Activated CD4-positive, alpha-beta memory T cell treated with anti-CD3 and anti-CD28 coated beads, Interleukin-2, amount 10 ng/mL, durations not matched to agents 7 days and 5 days (primary cell): ENCODE measurements at regions not wholly inside any gene's neighbourhood (a gene's known extent, or its start where the extent isn't known, plus 50 kb on each side); places are given as distances from the start of the nearest gene placed in this dataset.

ENCODE experiments used
- CTCF ChIA-PET: fragments of 350-600 bp; sonication (Branson Sonifier 250); formaldehyde crosslinking; loops from one replicate; lab custom pipeline; 2021; ENCODE audit warnings: antibody characterized with exemption, inconsistent platforms; lab: Charles Lee
- POLR2A ChIA-PET: fragments of 350-600 bp; sonication (Branson Sonifier 250); formaldehyde crosslinking; loops from one replicate; lab custom pipeline; 2021; ENCODE audit warnings: antibody characterized with exemption; lab: Charles Lee
- DNase-seq: peaks from one replicate; pipeline ENCODE4 v3.0.0-alpha.2; 2020
- H3K27ac Mint-ChIP-seq: one replicate; pipeline ENCODE4 v1.8.0; 2021; ENCODE audit warnings: mild to moderate bottlenecking, mixed read lengths
- H3K27me3 Mint-ChIP-seq: one replicate; pipeline ENCODE4 v1.8.0; 2021; ENCODE audit warnings: mixed read lengths
- H3K36me3 Mint-ChIP-seq: one replicate; pipeline ENCODE4 v1.8.0; 2021; ENCODE audit warnings: low read depth, mixed read lengths
- H3K4me1 Mint-ChIP-seq: one replicate; pipeline ENCODE4 v1.8.0; 2021; ENCODE audit warnings: mixed read lengths
- H3K4me3 Mint-ChIP-seq: one replicate; pipeline ENCODE4 v1.8.0; 2021; ENCODE audit warnings: mild to moderate bottlenecking, mixed read lengths
- H3K9me3 Mint-ChIP-seq: one replicate; pipeline ENCODE4 v1.8.0; 2021; ENCODE audit warnings: mixed read lengths

DNA sequence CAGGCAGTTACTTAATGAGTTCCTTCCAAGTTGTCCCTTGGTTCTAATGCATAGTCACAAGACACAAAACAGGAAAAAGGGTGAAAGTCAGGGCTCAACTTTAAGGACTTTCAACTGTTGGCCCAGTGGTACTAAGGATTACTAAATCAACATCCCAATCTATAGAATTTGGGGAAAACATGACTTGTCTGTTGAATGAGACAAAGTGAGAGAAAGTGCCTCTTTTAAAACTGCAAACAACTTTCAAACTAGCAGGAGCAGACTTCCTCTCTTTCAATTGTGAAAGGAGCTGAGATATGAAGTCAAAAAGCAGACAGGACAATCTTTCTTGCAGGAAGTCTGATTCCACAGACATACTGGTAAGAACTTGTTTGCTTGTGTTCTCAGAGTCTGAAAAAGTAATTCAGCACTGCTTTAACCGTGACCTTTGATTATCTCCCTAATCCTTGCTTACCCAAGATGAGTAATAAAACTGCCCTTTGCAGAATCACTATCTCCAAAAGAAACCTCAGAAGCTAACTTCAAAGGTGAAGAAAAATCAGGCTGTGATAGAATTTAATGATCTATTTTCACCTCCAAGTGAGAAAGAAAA is 960.7 kb upstream of the RAG2 start:
- POLR2A ChIA-PET, result no interaction called here
- peaks cover 7% of the 10 kb centered on the region for H3K9me3 Mint-ChIP-seq
- no peak overlapping the region for H3K27ac Mint-ChIP-seq

DNA sequence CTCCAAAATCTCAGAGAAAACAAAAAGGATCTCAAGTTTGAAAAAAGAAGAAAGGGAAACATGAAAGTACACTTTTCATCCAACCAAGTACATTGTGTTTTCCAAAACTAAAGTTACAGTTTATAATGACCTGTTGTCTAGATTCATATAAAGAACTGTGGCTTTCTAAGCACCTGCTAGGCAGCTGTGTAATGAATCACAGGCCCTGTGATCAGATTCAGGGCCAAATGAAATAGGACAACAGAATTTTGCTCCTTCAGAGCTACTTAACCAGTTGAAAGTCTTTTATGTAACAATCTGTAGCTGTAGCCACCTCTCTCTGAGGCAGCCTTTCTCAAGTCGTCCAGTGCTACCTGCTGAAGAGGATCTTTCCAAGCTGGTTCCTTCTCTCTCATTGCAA is 960.0 kb upstream of the RAG2 start:
- CTCF ChIA-PET, result no interaction called here
- no peak overlapping the region for H3K4me3 Mint-ChIP-seq

More for the DNA sequence above, 960.7 kb upstream of the RAG2 start:
- CTCF ChIA-PET, result no interaction called here
- Mint-ChIP-seq H3K27me3 (no peaks in the 10 kb centered on the region), H3K4me1 (no peaks in the 10 kb centered on the region), H3K4me3 (no peak overlapping the region), H3K36me3 (no peaks in the 10 kb centered on the region)
- DNase-seq, result no peak

DNA sequence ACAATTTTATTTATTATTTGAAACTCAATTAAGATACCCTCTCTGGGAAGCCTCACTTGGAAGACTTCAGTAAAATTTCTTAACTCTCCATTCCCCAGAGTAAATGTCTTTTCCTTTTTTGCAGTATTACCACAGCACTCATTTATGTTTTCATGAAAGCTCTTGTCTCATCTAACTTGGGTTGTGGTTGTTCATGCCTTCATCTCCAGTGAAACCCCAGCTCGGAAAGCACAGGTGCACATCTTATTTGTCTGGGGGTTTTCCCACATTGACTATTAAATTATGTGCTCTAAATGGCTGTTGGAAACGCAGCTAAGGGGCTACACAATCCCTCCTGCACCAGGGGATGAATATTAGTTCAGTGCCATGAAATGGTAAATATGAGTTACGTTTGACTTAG is 954.2 kb upstream of the RAG2 start:
- no peaks in the 10 kb centered on the region for H3K4me1 Mint-ChIP-seq
- no peak overlapping the region for H3K4me3 Mint-ChIP-seq
- H3K36me3 Mint-ChIP-seq, result no peaks in the 10 kb centered on the region
- CTCF ChIA-PET, result no interaction called here
- POLR2A ChIA-PET, result no interaction called here
- H3K9me3 Mint-ChIP-seq, result peaks cover 13% of the 10 kb centered on the region
- H3K27me3 Mint-ChIP-seq, result no peaks in the 10 kb centered on the region
- DNase-seq, result no peak
- no peak overlapping the region for H3K27ac Mint-ChIP-seq

More for the DNA sequence above, 960.0 kb upstream of the RAG2 start:
- no peaks in the 10 kb centered on the region for H3K27me3 Mint-ChIP-seq
- DNase-seq, result no peak
- H3K27ac Mint-ChIP-seq, result no peak overlapping the region
- H3K9me3 Mint-ChIP-seq, result peaks cover 7% of the 10 kb centered on the region
- POLR2A ChIA-PET, result no interaction called here
- no peaks in the 10 kb centered on the region for H3K4me1 Mint-ChIP-seq
- no peaks in the 10 kb centered on the region for H3K36me3 Mint-ChIP-seq

DNA sequence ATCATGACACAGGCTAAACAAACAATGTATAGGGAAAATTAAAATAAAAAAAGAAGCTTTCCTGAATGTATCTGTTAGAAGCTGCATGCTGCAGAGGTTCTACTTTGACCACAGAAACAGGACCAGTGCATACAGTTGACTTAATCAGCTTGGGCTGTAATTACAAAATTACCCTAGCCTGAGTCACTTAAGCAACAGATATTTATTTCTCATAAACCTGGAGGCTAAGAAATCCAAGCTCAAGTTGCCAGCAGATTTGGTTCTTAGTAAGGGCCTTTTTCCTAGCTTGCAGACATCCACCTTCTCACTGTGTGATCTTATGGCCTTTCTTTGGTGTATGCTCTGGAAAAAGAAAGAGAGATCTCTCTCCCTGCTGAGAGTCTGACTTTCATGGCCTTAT is 946.5 kb upstream of the RAG2 start:
- CTCF ChIA-PET, result no interaction called here
- Mint-ChIP-seq H3K27ac (no peak overlapping the region), H3K4me3 (no peak overlapping the region), H3K9me3 (peaks cover 20% of the 10 kb centered on the region), H3K4me1 (no peaks in the 10 kb centered on the region), H3K27me3 (no peaks in the 10 kb centered on the region), H3K36me3 (no peaks in the 10 kb centered on the region)
- DNase-seq, result no peak
- POLR2A ChIA-PET, result no interaction called here

DNA sequence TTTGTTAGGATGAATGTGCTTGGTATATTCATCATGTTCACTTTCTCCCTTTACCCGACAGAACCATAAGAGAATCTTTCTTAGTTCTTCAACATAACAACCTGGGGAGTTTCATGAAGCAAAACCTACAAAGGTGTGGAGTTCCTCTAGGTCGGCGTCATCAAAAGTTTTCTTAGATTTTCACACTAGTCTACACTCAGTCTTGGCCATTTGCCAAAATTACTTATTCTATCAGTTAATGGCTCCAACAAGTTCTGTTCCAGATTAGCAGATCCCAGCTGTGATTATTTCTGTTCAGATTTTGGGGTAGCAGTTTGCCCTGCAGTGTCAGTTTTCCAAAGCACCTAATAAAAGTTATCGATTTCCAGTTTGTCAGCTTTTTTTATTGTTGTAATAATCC is 935.8 kb upstream of the RAG2 start:
- H3K9me3 Mint-ChIP-seq, result peaks cover 8% of the 10 kb centered on the region
- POLR2A ChIA-PET, result no interaction called here
- H3K36me3 Mint-ChIP-seq, result no peaks in the 10 kb centered on the region
- no peak for DNase-seq
- no peaks in the 10 kb centered on the region for H3K27me3 Mint-ChIP-seq
- H3K4me1 Mint-ChIP-seq, result no peaks in the 10 kb centered on the region
- H3K27ac Mint-ChIP-seq, result no peak overlapping the region
- H3K4me3 Mint-ChIP-seq, result no peak overlapping the region
- CTCF ChIA-PET, result interaction anchor here (0.6 kb wide), 1 partner anchor 103 kb away, joined by 3 read pairs; no protein-coding TSS in a partner anchor

DNA sequence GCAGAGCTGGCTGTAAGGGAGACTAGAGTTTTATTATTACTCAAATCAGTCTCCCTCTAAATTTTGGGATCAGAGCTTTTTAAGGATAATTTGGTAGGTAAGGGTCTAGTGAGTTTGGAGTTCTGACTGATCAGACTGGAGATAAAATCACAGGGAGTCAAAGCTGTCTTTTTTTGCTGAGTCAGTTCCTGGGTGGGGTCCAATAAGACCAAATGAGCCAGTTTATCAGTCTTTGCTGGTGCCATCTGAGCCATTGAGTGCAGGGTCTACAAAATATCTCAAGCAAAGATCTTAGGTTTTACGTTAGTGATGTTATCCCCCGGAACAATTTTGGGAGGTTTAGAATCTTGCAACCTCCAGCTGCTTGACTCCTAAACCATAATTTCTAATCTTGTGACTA is 935.1 kb upstream of the RAG2 start:
- no peak for DNase-seq
- Mint-ChIP-seq H3K4me1 (no peaks in the 10 kb centered on the region), H3K9me3 (peaks cover 16% of the 10 kb centered on the region), H3K27ac (no peak overlapping the region), H3K4me3 (no peak overlapping the region), H3K36me3 (no peaks in the 10 kb centered on the region), H3K27me3 (no peaks in the 10 kb centered on the region)
- POLR2A ChIA-PET, result no interaction called here
- CTCF ChIA-PET, result no interaction called here

DNA sequence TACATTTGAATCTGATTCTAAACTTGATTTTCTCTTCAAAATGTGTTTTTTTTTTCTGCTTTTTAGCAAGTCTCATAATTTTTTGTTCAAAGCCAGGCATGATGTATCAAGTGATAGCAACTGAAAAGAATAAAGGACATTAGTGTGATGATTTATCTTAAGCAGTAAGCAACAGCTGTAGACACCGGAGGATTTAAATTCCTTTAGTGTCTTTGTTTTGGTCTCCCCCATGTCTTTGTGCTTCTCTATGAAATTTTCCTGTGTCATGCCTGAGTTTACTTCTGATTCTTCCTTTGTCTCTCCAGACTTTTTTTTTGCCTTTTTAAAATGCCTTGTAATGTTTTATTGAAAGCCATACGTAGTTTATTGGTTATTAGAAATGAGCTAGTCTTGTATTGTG is 934.2 kb upstream of the RAG2 start:
- no peak overlapping the region for H3K27ac Mint-ChIP-seq
- H3K4me1 Mint-ChIP-seq, result no peaks in the 10 kb centered on the region
- no peak overlapping the region for H3K4me3 Mint-ChIP-seq
- H3K9me3 Mint-ChIP-seq, result peaks cover 16% of the 10 kb centered on the region
- DNase-seq, result no peak
- POLR2A ChIA-PET, result no interaction called here
- no peaks in the 10 kb centered on the region for H3K36me3 Mint-ChIP-seq
- H3K27me3 Mint-ChIP-seq, result no peaks in the 10 kb centered on the region
- CTCF ChIA-PET, result no interaction called here

DNA sequence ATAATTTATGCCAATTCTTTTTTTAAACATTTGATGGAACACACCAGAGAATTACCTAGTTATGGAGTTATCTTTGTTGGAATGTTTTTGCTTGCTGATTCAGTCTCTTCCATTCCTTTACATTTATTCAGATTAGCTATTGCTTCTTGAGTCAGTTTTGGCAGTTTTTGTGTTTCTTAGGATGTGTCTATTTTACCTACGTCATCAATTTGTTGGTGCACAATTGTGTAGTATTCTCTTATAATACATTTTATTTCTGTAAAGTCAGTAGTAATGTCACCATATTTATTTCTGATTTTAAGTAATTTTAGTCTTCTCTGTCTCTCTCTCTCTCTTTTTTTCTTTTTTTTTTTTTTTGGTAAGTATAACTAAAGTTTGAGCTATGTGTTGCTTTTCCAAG is 929.5 kb upstream of the RAG2 start:
- no peaks in the 10 kb centered on the region for H3K27me3 Mint-ChIP-seq

DNA sequence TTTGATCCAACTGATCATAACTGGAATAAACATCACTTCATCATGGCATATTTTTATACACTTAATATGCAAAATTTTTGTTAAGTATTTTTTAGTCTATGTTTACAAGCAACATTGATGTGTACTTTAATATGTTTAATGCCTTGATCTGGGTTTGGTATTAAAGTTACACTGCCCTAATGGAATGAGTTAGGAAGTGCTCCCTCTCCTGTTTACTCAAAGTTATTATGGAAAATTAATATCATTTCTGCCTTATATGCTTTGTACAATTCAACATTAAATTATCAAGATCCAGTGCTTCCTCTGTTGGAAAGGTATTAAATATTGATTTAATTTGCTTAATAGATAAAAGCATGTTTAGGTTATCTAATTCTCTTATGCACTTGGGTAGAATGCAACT is 927.3 kb upstream of the RAG2 start:
- CTCF ChIA-PET, result no interaction called here
- Mint-ChIP-seq H3K4me3 (no peak overlapping the region), H3K27ac (no peak overlapping the region), H3K9me3 (peaks cover 13% of the 10 kb centered on the region), H3K36me3 (no peaks in the 10 kb centered on the region), H3K27me3 (no peaks in the 10 kb centered on the region), H3K4me1 (no peaks in the 10 kb centered on the region)
- no peak for DNase-seq
- POLR2A ChIA-PET, result no interaction called here

More for the DNA sequence above, 929.5 kb upstream of the RAG2 start:
- Mint-ChIP-seq H3K36me3 (no peaks in the 10 kb centered on the region), H3K9me3 (peaks cover 16% of the 10 kb centered on the region), H3K4me1 (no peaks in the 10 kb centered on the region), H3K27ac (no peak overlapping the region), H3K4me3 (no peak overlapping the region)
- ChIA-PET POLR2A (no interaction called here), CTCF (no interaction called here)
- DNase-seq, result no peak

DNA sequence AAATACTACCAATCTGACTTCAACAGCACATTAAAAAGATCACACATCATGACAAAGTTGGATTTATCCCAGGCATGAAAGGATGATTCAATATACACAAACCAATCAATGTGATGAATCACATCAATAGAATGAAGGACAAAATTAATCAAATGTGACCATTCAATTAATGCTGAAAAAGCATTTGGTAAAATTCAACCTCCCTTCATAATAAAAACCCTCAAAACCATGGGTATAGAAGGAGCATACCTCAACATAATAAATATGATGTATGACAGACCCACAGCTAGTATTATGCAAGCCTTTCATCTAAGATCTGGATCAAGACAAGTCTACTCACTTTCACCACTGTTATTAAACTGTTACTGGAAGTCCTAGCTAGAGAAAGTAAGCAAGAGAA is 921.7 kb upstream of the RAG2 start:
- POLR2A ChIA-PET, result no interaction called here
- H3K27ac Mint-ChIP-seq, result no peak overlapping the region
- no peaks in the 10 kb centered on the region for H3K36me3 Mint-ChIP-seq
- H3K4me1 Mint-ChIP-seq, result no peaks in the 10 kb centered on the region
- peaks cover 9% of the 10 kb centered on the region for H3K9me3 Mint-ChIP-seq
- CTCF ChIA-PET, result no interaction called here
- H3K4me3 Mint-ChIP-seq, result no peak overlapping the region
- no peaks in the 10 kb centered on the region for H3K27me3 Mint-ChIP-seq
- no peak for DNase-seq

DNA sequence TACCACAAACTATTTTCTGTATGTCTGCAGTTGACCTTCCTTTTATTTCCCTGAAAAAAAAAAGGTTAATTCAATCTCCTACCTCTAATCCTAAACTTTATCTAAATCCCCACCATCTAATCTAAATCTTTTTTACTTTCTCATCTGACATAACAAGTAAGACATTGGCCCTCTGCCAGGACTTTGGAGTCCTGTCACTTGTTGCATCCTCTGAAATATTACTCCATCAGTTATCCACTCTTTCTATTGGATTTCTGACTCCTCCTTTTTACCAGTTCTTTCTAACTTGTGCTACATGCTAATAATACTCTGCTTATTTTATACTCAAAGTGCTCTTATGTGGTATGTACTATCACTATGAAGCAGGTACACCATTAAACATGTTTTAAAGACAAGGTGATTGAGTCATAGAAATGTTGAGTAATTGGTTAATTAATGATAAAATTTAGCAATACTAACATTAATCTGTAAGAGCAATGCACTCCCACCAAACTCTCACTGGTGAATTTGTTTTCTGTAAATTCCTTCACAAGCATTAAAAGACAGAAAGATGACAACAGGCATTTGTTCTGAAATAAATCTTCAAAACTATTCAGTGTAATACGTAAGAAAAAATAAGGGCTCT is 914.2 kb upstream of the RAG2 start:
- Mint-ChIP-seq H3K27me3 (no peaks in the 10 kb centered on the region), H3K9me3 (peaks cover 11% of the 10 kb centered on the region), H3K36me3 (no peaks in the 10 kb centered on the region), H3K27ac (no peak overlapping the region), H3K4me1 (no peaks in the 10 kb centered on the region), H3K4me3 (no peak overlapping the region)
- ChIA-PET CTCF (no interaction called here), POLR2A (no interaction called here)
- DNase-seq, result no peak

DNA sequence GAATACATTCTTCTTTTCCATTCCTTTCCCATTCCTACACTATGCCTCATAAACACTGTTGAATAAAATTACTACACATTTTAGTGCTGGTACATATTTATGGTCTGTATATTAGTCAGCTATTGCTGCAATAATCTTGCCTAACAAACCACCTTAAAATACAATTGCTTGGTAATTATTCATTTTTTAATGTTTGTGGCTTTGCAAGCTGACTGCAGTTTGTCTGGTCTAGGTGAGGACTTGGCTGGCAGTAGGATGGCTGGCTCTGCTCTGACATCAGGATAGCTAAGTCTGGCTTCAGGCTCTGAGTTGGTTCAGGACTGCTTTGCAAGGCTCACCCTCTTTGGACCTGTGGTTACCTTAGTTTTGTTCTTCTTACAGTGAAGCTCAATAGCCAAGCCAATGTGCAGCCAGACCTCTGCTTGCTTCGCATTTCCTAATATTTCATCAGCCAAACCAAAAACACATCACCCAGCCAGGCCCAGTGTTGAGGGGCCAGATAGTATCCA is 913.4 kb upstream of the RAG2 start:
- no peak overlapping the region for H3K27ac Mint-ChIP-seq
- no peaks in the 10 kb centered on the region for H3K4me1 Mint-ChIP-seq
- POLR2A ChIA-PET, result no interaction called here
- peaks cover 11% of the 10 kb centered on the region for H3K9me3 Mint-ChIP-seq
- no peak overlapping the region for H3K4me3 Mint-ChIP-seq
- DNase-seq, result no peak
- CTCF ChIA-PET, result no interaction called here
- H3K36me3 Mint-ChIP-seq, result no peaks in the 10 kb centered on the region
- no peaks in the 10 kb centered on the region for H3K27me3 Mint-ChIP-seq

DNA sequence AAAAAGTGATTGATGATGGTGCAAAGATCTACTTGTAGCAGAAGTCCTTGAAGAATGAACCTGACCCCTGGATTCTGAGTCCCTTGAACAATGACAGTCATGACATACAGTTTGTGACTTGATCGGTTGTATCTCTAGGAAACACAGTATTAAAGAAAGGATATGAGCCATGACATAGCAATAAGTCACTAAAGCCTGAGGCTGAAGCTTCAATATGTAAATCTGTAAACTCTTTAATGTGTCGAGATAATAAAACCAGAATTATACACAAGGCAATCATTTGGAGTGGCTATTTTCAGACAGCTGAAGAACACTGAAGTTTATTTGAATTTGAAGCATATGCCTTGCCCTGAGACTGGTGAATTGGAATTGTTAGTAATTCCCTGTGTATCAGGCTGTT is 911.5 kb upstream of the RAG2 start:
- no peaks in the 10 kb centered on the region for H3K27me3 Mint-ChIP-seq
- POLR2A ChIA-PET, result no interaction called here
- peaks cover 14% of the 10 kb centered on the region for H3K9me3 Mint-ChIP-seq
- no peak overlapping the region for H3K27ac Mint-ChIP-seq
- CTCF ChIA-PET, result no interaction called here
- no peaks in the 10 kb centered on the region for H3K36me3 Mint-ChIP-seq
- H3K4me1 Mint-ChIP-seq, result no peaks in the 10 kb centered on the region
- no peak overlapping the region for H3K4me3 Mint-ChIP-seq
- DNase-seq, result no peak

DNA sequence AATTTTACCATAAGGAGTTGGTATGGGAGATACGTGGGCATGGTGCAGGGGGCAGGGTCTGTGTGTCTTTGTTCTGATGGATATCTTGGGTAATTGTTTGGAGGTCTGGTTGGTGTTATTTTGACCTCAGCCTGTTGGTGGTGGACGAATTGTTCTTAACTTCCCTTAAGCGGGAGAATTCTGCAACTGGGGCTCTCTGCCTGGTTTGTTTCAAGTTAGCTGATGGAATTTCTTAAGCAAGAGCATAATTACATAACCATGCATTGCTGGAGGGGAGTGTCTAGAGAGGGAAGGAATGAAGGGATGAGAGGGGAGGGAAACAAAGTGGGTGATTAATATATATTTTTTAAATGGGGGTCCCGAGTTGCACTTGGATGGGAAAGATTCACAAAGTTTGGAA is 908.5 kb upstream of the RAG2 start:
- H3K4me1 Mint-ChIP-seq, result no peaks in the 10 kb centered on the region
- H3K27me3 Mint-ChIP-seq, result no peaks in the 10 kb centered on the region
- no peaks in the 10 kb centered on the region for H3K36me3 Mint-ChIP-seq
- DNase-seq, result no peak
- H3K9me3 Mint-ChIP-seq, result peaks cover 14% of the 10 kb centered on the region
- no peak overlapping the region for H3K4me3 Mint-ChIP-seq
- CTCF ChIA-PET, result no interaction called here
- POLR2A ChIA-PET, result no interaction called here
- no peak overlapping the region for H3K27ac Mint-ChIP-seq
